Caki2 (cell line): ENCODE measurements at regions not wholly inside any gene's neighbourhood (a gene's known extent, or its start where the extent isn't known, plus 50 kb on each side); places are given as distances from the start of the nearest gene placed in this dataset.

Experiments used
- DNase-seq: peaks from one replicate; pipeline ENCODE4 v3.0.0-alpha.2; 2015; ENCODE audit warnings: low read depth
- in situ Hi-C: cut with HindIII; loops from 2 replicates; pipeline ENCODE4 v1.10.0; 2016; ENCODE audit warnings: low sequenced_read_pairs, low pct_unique_long_range_greater_than_20kb, mixed read lengths

- DNase-seq: no peak
- in situ Hi-C loops: no loop called here
Measured at GRCh38 chr2:8162552-8162951, 519.3 kb upstream of the ID2 start.

- in situ Hi-C loops: no loop called here
- no peak for DNase-seq
Measured at GRCh38 chr2:8165550-8165949, 516.3 kb upstream of the ID2 start.

- in situ Hi-C loops: no loop called here
Measured at GRCh38 chr2:8168022-8168717, 513.7 kb upstream of the ID2 start.

DNA sequence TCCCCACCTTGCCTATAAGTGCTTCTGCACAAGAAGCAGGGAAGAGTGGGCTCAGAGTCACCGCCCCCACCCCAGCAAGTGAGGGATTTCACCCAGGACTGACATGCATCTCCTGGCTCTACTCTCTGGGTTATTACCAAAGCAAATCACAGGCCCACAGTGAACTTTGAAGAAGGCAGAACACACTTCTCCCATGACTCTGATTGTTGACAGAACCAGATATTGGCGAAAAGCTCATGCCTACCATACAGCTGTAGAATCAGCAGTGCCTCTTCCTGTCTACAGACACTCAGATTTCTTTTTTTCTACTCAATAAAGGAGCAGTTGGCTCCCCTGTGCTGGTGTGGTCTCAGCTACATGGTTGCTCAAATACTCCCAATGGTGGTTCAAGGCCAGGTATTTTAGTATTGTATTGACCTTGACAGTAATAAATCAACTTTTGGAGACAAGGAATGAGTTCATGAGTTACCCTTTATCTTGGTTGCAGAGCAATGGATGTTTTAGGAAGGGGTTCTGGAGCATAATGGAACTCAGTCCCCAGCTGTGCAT is 512.9 kb upstream of the ID2 start:
- in situ Hi-C loops: no loop called here
- DNase-seq: no peak

More at GRCh38 chr2:8168022-8168717, 513.7 kb upstream of the ID2 start:
- no peak for DNase-seq

- DNase-seq: no peak
- in situ Hi-C loops: no loop called here
Measured at GRCh38 chr2:8169443-8169842, 512.4 kb upstream of the ID2 start.

DNA sequence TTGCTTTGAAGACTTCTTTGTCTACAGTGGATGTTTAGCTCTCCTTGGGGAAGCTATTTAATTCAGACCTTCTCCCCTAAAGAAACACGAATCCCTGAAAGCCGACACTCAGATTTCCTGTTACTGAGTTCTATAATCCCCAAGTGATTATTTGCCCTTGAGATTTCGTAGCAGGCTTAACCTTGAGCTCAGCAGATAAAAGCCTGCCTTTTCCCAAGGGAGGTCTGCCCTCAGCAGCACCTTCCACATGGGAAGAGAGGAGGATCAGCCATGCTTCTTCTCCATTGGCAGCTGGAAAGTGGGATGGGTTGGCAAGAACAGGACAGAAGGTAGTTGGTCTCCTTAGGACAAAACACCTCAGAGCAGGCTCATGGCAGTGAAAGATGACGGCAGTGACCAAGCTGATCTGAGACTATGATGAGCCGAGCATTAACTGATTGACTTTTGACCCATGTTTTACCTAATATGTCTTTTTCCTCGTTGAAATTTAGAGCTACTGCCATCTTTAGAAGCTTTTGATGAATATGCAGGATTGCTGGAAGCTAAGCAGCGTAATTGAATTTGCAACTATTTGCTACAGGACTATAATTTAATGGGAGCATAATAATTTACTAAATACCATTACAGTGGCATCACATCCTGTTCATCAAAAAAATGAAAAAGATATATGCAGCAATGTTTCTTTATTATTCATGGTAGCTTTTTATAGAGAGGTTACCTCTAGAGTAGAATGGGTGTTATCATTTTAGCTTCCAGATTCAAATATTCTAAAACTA is 511.1 kb upstream of the ID2 start:
- in situ Hi-C loops: no loop called here
- no peak for DNase-seq

- DNase-seq: peak; percentile 33
- in situ Hi-C loops: no loop called here
Measured at GRCh38 chr2:8171608-8172007, 510.2 kb upstream of the ID2 start.

GRCh38 chr2:8172661-8173060 is 509.2 kb upstream of the ID2 start:
- DNase-seq: no peak
- in situ Hi-C loops: no loop called here

GRCh38 chr2:8174641-8175257 is 507.1 kb upstream of the ID2 start:
- DNase-seq: peak; percentile 59
- in situ Hi-C loops: no loop called here

GRCh38 chr2:8176887-8177286 is 505.0 kb upstream of the ID2 start:
- in situ Hi-C loops: no loop called here

DNA sequence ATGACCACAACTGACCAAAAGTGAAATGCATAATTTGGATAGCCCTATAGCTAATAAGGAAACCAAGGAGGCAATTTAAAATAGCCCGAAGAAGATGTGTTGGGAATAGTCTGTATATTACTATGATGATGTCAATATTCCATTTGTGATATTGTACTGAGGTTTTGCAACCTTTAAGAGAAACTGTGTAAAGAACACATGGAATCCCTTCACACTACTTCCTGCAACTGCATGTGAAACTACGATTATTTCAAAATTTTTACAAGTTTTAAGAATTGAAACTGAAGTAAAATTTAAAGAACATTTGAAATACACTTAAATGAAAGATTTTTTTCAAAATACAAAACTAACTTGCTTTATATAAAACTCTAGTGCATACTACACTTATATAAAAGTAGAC is 504.3 kb upstream of the ID2 start:
- in situ Hi-C loops: no loop called here
- DNase-seq: no peak

More at GRCh38 chr2:8176887-8177286, 505.0 kb upstream of the ID2 start:
- DNase-seq: no peak

GRCh38 chr2:8178911-8179310 is 502.9 kb upstream of the ID2 start:
- in situ Hi-C loops: no loop called here

GRCh38 chr2:8189316-8189715 is 492.5 kb upstream of the ID2 start:
- no peak for DNase-seq
- in situ Hi-C loops: no loop called here

More at GRCh38 chr2:8178911-8179310, 502.9 kb upstream of the ID2 start:
- DNase-seq: no peak

- DNase-seq: no peak
- in situ Hi-C loops: no loop called here
Measured at GRCh38 chr2:8190279-8190678, 491.6 kb upstream of the ID2 start.

DNA sequence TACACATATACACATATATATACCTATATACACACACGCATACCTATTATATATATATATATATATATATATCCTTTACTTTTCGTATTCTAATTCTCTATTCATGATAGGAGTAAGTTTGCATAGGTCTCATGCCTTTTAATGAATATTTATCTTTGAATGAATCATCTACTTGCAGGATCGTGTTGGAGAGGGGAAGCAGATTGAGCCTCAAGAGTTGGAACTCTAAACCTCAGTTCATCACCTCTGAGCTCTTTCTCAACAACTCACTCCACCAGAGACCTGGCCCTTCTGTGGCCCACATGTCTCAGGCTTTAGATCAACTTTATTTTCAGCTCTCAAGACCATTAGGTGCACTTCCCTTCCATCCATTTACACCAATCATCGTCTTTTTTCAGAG is 490.4 kb upstream of the ID2 start:
- in situ Hi-C loops: no loop called here
- DNase-seq: no peak

DNA sequence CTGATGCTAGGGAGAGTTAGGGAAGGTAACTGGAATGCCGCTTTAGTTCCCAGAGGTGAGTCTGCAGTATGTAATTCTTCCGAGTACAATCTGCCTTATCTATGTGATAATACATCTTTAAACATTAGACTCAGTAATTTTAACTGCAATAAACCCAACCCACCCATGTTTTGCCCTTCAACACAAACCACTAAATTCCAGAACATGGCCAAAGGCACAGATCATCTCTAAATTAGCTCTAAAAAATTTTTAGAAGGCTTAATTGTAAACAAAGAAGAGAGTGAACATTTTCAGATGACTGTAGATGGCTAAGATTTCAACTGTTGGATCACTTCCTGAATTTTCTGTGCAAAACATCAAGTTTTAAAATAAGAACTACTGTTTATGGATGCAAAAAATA is 488.7 kb upstream of the ID2 start:
- in situ Hi-C loops: no loop called here
- no peak for DNase-seq

DNA sequence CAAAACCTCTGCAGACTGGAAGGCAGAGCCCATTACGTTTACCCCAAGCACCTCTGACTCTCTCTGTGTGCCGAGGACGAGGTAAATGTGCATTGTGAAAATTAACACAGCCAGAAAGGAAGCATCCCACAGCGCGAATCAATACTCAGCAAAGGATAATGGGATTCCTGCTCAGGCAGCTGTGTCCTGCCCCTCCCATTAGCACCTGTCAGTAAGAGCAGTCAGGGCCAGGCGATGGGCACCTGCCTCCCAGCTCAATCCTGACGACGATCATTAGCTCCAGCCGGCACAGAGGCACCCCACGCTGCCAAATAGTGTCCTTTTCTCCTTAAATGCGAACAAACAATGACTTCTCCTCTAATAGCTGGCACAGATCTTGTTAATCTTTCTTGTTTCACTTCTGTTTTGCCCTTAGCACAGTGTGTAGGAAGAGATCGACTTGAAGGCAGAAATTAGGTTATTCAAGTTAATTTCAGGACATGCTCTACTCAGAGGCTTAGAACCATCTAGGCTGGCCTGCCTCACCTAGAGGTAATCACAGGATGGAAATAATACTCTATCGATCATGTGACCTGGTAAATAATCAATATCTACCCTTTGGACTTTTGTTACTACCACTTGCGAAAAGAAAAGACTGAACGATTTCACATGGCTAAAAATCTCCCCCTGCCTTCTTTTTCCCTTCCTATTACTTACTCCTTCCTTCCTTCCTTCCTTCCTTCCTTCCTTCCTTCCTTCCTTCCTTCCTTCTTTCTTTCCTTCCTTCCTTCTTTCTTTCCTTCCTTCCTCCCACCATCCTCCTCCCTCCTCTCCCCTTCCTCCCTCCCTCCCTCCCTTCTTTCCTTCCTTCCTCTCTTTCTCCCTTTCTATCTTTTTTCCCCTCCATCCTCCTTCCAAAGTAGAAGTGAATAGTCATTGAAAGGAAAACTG is 487.9 kb upstream of the ID2 start:
- DNase-seq: no peak
- in situ Hi-C loops: no loop called here

DNA sequence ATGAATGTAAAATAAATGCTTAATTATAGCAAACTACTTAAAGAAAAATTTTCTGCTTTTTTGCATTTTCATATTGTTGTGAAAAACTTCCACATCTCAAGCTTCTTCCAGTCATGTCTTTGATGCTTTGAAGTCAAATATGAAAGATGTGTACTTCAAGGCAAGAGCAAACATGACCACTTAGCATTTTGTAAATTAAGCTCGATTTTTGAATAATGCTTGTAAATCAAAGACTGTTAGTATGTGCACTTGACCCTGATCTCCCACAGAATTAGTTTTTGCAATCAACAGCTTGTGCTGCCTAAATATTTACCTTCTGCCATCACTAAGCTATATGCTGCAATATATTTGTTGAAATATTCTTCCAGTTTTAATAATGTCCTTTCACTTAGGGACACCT is 486.1 kb upstream of the ID2 start:
- in situ Hi-C loops: no loop called here
- DNase-seq: no peak
